WI38 (cell line): ENCODE measurements at regions not wholly inside any gene's neighbourhood (a gene's known extent, or its start where the extent isn't known, plus 50 kb on each side); places are given as distances from the start of the nearest gene placed in this dataset.

Source experiments
- H3K4me3 ChIP-seq: 2 replicates; pipeline ENCODE4 v1.5.1; 2011; ENCODE audit warnings: low read depth, mild to moderate bottlenecking, control low read depth, low read length
- CTCF ChIP-seq: IDR thresholded peaks from 2 replicates; pipeline ENCODE4 v1.5.1; 2012; ENCODE audit warnings: low read depth, mild to moderate bottlenecking, control low read depth, low read length

- no peak for TF ChIP-seq CTCF
- H3K4me3 ChIP-seq: no peak overlapping the region
Measured at GRCh38 chr12:116463366-116463765, 95.8 kb upstream of the MAP1LC3B2 start.

GRCh38 chr12:116465407-116465806 lies 93.8 kb upstream of the MAP1LC3B2 start:
- no peak overlapping the region for H3K4me3 ChIP-seq
- TF ChIP-seq CTCF: no peak

GRCh38 chr12:116465856-116466255 lies 93.3 kb upstream of the MAP1LC3B2 start:
- no peak for TF ChIP-seq CTCF

GRCh38 chr12:116466536-116466935 lies 92.6 kb upstream of the MAP1LC3B2 start:
- H3K4me3 ChIP-seq: no peak overlapping the region
- TF ChIP-seq CTCF: no peak

More at GRCh38 chr12:116465856-116466255, 93.3 kb upstream of the MAP1LC3B2 start:
- no peak overlapping the region for H3K4me3 ChIP-seq

- no peak for TF ChIP-seq CTCF
- no peak overlapping the region for H3K4me3 ChIP-seq
Measured at GRCh38 chr12:116469344-116469743, 89.8 kb upstream of the MAP1LC3B2 start.

- no peak overlapping the region for H3K4me3 ChIP-seq
- TF ChIP-seq CTCF: no peak
Measured at GRCh38 chr12:116471544-116471943, 87.6 kb upstream of the MAP1LC3B2 start.

GRCh38 chr12:116472193-116472592 lies 87.0 kb upstream of the MAP1LC3B2 start:
- TF ChIP-seq CTCF: no peak
- no peak overlapping the region for H3K4me3 ChIP-seq
